ENCODE measurements at regions not wholly inside any gene's neighbourhood (a gene's known extent, or its start where the extent isn't known, plus 50 kb on each side); places are given as distances from the start of the nearest gene placed in this dataset.

- DNase-seq: no peak
These were observed 207.0 kb upstream of the SKOR2 start for GRCh38 chr18:47458483-47458882.

DNA sequence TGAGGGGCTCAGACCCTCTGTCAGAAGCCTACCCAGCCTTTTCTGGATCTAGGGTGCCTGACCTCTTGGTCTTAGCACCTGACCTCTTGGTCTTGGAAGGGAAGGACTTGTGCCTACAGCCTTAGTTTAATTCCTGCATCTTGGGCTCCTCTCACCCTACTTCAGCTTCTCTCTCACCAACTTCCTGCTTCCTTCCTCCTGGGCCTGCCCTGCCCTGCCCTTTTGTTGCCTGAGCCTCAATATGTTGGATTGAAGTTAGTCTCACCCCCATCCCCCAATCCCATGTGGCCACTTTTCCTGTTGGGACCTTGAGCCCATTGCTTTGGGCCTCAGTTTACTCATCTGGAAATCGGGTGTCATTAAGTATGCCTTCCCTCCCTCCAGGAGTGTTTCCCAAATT is 206.2 kb upstream of the SKOR2 start:
- no peak for DNase-seq

- no peak for DNase-seq
These were observed 201.6 kb upstream of the SKOR2 start for GRCh38 chr18:47453038-47453437.

- DNase-seq: no peak
These were observed 197.5 kb upstream of the SKOR2 start for GRCh38 chr18:47448956-47449355.

GRCh38 chr18:47441914-47442313 is 190.5 kb upstream of the SKOR2 start:
- DNase-seq: no peak

DNA sequence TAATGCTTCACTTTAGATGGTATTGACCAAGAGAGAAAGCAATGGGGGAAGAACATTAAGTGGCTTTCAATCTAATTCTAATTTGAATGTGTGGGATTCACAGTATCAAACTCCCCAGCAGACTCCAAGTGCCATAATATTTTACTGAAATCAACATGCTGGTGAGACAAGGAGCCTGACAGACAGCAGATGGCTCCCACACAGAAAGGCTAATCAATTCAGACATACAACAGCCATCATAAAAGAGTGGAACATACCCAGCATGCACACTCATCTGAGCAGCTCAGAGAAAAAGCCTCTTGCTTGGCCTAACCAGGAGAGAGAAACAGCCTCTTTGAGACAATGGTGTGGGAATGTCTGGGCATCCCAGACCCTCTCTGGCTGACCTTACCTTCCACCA is 186.5 kb upstream of the SKOR2 start:
- DNase-seq: no peak

DNA sequence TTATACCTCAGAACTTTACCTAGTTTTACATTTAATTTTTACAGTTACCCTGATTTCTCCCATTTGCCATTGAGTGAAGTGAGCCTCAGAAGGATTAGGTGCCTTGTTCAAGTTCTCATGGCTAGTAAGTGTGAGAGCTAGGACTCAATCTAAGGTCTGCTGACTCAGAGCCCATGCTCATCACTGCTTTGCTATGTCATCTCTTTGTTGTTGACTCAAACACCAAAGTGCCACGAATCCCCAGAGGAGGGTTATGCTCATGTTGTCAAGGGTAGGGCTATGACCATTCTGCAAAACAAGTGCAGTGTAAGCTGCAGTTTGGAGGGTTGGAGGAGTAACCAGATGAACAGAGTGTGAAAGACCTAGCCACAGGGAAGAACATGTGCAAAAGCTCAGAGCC is 185.4 kb upstream of the SKOR2 start:
- no peak for DNase-seq

DNA sequence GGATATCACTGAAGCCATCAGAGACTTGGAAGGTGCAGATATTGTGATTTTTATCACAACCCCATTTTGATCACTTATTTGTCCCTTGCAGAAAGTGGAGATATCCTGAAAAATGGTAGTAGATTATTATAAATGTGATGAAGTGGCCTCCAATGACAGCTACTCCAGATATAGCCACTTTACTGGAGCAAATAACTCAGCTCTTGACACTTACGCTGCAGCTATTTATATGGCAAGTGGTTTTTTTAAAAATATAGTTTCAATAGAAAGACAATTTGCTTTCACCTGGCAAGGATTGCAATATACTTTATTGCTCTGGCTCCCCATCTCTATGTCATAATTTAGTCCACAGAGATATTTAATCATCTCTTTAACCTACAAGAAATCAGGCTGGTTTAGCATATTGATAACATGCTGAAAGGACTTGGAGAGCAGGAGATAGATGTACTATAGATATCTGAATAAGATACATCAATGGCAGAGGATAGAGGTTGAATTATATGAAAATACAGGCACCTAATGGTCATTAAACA is 182.8 kb upstream of the SKOR2 start:
- no peak for DNase-seq

DNA sequence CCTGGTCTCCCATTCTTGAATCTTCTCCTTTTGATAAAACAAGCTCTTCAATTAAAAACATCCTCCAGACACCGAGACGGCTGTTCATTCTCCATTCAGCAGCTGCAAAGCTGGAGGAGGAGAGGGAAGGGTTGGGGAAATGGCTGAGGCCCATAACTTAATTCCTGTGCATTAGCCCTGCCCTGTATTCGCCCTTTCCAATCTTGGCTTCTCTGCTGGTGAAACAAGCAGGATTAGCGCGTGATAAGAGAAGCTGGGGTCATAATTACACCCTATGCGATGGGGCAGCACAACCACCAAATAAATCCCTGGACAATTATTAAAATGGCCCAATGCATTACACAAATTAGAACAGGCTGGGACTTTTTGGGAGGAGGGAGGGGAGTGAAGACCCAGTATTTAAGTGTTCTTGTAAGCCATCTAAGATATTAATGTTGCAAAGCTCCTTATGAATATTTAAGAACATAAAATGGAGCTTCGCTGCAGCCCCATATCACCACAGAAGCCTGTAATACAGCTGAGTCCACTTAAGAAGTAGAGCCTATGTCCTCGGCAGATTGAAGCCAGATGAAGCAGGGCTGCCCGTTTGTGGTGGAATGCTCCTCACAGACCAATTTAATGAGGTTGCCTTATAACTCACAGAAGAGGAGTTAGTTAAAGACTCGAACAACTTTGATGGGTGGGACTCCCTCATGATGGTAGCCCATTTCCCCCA is 176.6 kb upstream of the SKOR2 start:
- no peak for DNase-seq

- no peak for DNase-seq
These were observed 175.6 kb upstream of the SKOR2 start for GRCh38 chr18:47427072-47427471.

- no peak for DNase-seq
These were observed 173.9 kb upstream of the SKOR2 start for GRCh38 chr18:47425365-47425764.

GRCh38 chr18:47422524-47422923 is 171.1 kb upstream of the SKOR2 start:
- DNase-seq: no peak

DNA sequence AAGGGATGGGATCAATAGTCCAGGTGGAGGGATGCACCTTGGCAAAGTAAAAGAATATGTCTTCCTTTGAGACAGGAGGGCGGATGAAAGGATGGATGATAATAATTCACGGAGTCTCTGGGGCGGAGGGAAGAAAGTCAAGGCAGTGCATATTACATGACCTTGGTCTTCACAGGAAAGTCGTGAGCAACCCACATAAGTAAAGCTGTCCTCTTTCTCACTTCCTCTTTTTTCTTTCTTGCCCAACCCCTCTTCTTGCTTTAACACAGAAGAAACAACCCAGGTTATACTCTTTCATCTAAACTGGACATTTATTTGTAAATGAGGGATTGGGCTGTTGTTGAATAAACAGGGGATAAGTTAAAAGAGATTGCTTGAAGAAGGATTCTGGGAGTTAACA is 168.7 kb upstream of the SKOR2 start:
- no peak for DNase-seq

- no peak for DNase-seq
These were observed 167.3 kb upstream of the SKOR2 start for GRCh38 chr18:47418746-47419145.

GRCh38 chr18:47417807-47418206 is 166.3 kb upstream of the SKOR2 start:
- DNase-seq: no peak

DNA sequence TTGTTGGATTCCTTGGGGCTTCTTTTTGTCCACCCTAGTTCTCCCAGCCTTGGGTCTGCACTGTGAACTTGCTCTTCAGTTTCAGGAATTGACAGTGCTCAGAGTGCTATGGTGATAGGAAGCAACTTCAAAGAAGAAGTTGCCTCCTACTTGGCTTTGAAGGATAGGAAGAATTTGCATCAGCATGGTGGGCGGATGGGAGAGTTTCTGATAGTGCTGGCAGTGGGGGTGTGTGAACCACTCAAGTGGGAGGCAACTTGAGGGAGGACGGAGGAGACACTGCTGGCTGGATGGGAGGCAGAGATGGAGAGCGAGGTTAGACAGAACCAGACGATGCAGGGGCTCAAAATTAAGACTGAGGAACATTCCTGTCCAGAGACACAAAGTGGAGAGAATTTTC is 164.4 kb upstream of the SKOR2 start:
- no peak for DNase-seq

DNA sequence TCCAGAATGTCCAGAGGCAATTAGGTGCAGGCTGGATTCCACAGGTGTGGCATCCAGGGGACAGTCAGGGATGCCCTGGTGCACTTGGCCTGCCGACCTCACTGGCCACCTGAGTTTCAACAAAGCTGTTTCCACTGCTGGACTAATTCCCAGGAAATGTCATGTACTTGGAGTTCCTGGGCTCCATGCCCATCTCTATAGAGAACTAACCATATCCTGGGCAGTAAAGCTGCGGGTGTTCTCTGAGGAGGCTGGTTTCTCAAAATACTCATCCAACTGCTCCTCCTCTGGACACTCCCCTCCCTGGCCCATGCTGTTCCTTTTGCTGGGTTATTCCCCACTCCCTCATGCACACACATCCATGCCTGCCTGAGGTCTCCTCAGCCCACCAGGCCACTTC is 161.9 kb upstream of the SKOR2 start:
- DNase-seq: no peak

- no peak for DNase-seq
These were observed 161.5 kb upstream of the SKOR2 start for GRCh38 chr18:47412924-47413323.

DNA sequence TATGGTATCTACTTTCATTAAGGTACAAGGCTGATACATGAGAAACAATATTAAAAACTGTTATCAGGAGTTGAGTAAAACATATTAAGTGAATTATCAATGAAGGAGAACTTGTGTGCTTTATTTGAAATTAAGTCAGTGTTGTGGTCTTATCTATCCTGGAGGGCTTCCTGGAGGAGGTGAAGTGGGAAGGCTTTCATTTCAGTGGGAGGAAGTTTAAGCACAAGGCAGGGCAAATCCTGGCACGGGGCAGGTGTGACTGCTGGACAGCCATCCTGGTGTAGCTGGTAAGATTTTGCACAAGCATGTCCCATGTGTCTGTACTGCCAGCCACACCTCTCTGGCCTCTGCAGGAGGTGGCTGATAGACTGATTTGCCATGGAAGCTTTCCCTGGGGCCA is 159.7 kb upstream of the SKOR2 start:
- no peak for DNase-seq

- DNase-seq: no peak
These were observed 158.7 kb upstream of the SKOR2 start for GRCh38 chr18:47410139-47410538.

- no peak for DNase-seq
These were observed 158.1 kb upstream of the SKOR2 start for GRCh38 chr18:47409519-47409918.

DNA sequence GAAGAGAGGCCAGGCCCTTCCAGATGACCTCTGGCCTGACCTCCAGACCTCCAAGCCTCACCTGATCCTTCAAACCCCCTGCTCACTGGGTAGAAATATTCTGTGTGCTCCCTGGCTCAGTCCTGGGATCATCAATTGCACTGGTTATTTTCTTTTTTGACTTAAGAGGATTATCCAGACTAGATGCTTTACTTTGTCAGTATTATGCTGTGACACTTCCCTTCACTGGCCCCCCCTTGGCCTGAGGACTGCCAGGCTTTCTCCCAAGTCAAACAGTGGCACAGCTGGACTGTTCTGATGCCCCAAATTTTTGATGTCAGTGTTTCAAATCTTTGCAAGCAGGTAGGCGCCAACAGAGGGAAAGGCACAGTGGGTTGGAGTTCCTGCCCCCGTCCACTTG is 156.3 kb upstream of the SKOR2 start:
- no peak for DNase-seq

- DNase-seq: no peak
These were observed 153.4 kb upstream of the SKOR2 start for GRCh38 chr18:47404845-47405244.

- DNase-seq: no peak
These were observed 152.5 kb upstream of the SKOR2 start for GRCh38 chr18:47403949-47404348.

GRCh38 chr18:47403317-47403716 is 151.9 kb upstream of the SKOR2 start:
- no peak for DNase-seq

Measured in NK-92 treated with Interleukin-12 subunit alpha and Interleukin-12 subunit beta, amount 100 ng/mL, for 24 hours (cell line).